Caco-2 (cell line): ENCODE measurements at regions not wholly inside any gene's neighbourhood (a gene's known extent, or its start where the extent isn't known, plus 50 kb on each side); places are given as distances from the start of the nearest gene placed in this dataset.

Experiments
- BruUV-seq: library from RNA; stranded (reverse); fragments of 400-500 nt; replicated peaks from 2 replicates; lab custom pipeline; 2021; lab: Mats Ljungman, UMichigan
- CTCF ChIA-PET: fragments of 300-600 bp; sonication (Branson Sonifier 250); formaldehyde crosslinking; loops from one replicate; lab custom pipeline; 2022; ENCODE audit warnings: antibody characterized with exemption; lab: Charles Lee
- POLR2A ChIA-PET: fragments of 300-600 bp; sonication (Branson Sonifier 250); formaldehyde crosslinking; loops from one replicate; lab custom pipeline; 2022; ENCODE audit warnings: antibody characterized with exemption; lab: Charles Lee
- DNase-seq, 2 experiments: peaks; one replicate each; pipeline versions ENCODE4 v3.0.0 to v3.0.0-alpha.2; 2020 to 2022
- H3K27me3 ChIP-seq: replicated peaks from 2 replicates; pipeline ENCODE4 v1.6.0; 2011; ENCODE audit warnings: low read length; ENCODE audit not compliant: control insufficient read depth, insufficient read depth
- H3K36me3 ChIP-seq: 2 replicates; pipeline ENCODE4 v1.5.1; 2011; ENCODE audit warnings: low read length; ENCODE audit not compliant: control insufficient read depth, insufficient read depth
- H3K4me1 ChIP-seq: fragments of 250-450 bp; sonication (Bioruptor Pico); 2 replicates; pipeline ENCODE4 v1.5.1; 2020; ENCODE audit warnings: mild to moderate bottlenecking
- H3K4me3 ChIP-seq: 2 replicates; pipeline ENCODE4 v1.5.1; 2011; ENCODE audit warnings: low read depth, mild to moderate bottlenecking, control low read depth, low read length
- H3K9me3 ChIP-seq: fragments of 250-450 bp; sonication (Bioruptor Pico); 2 replicates; pipeline ENCODE4 v1.5.1; 2020; ENCODE audit warnings: mild to moderate bottlenecking, moderate library complexity
- H3K27ac Mint-ChIP-seq: one replicate; pipeline ENCODE4 v1.8.0; 2022; ENCODE audit warnings: mixed read lengths; ENCODE audit not compliant: unreplicated experiment
- H3K27me3 Mint-ChIP-seq: one replicate; pipeline ENCODE4 v1.8.0; 2022; ENCODE audit warnings: mixed read lengths; ENCODE audit not compliant: insufficient read depth, unreplicated experiment
- H3K36me3 Mint-ChIP-seq: one replicate; pipeline ENCODE4 v1.8.0; 2022; ENCODE audit warnings: mild to moderate bottlenecking, mixed read lengths; ENCODE audit not compliant: insufficient read depth, unreplicated experiment
- H3K4me1 Mint-ChIP-seq: one replicate; pipeline ENCODE4 v1.8.0; 2022; ENCODE audit warnings: low read depth, mixed read lengths; ENCODE audit not compliant: unreplicated experiment
- H3K4me3 Mint-ChIP-seq: one replicate; pipeline ENCODE4 v1.8.0; 2022; ENCODE audit warnings: mild to moderate bottlenecking, moderate library complexity, mixed read lengths; ENCODE audit not compliant: unreplicated experiment
- H3K9me3 Mint-ChIP-seq: one replicate; pipeline ENCODE4 v1.8.0; 2022; ENCODE audit warnings: mixed read lengths; ENCODE audit not compliant: unreplicated experiment
- intact Hi-C: fragments of 100-400 bp; cut with micrococcal nuclease; formaldehyde crosslinking; loops from one replicate; pipeline ENCODE4 v1.10.0; 2022; ENCODE audit not compliant: unreplicated experiment
- TF ChIP-seq, protein P1 (sequence below), 2 experiments: fragments of 200-600 bp in 1 of 2; IDR thresholded peaks; 1 replicate in 1 of 2; 2 replicates in 1 of 2; pipeline versions ENCODE4 v1.5.1 to v1.8.0; 2011 to 2022; ENCODE audit warnings: antibody characterized with exemption in 1 of 2, control low read depth in 1 of 2, inconsistent platforms in 1 of 2, low read depth in 1 of 2, low read length in 1 of 2, mild to moderate bottlenecking in 1 of 2, moderate library complexity in 1 of 2; ENCODE audit not compliant: insufficient read depth in 1 of 2, severe bottlenecking in 1 of 2, unreplicated experiment in 1 of 2

DNA sequence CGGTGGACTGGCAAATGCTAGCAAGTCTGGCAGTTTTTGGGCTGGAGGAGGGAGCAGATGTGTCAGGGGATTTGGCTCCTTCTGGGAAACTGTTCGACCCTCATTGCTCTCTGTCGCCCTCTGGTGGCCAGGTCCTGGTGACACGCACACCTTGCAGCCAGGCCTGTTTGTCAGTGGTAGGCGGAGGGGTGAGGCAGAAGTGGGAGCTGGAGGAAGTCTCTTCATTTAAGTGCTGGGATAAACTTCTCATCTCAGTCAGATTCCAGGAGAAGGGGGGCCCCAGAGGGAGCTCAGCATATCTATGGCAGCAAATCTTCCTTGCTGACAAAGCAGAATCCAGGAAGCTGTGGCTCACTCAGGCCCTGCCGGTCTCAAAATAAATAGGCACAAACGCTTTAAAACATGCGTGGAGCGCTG lies 326.5 kb downstream of the ZSWIM6 start:
- peak; percentile 78 to 87 for DNase-seq
- Histone ChIP-seq H3K27me3 (no peaks in the 10 kb centered on the region), H3K4me3 (no peak overlapping the region), H3K9me3 (no peaks in the 10 kb centered on the region), H3K36me3 (no peaks in the 10 kb centered on the region), H3K4me1 (no peaks in the 10 kb centered on the region)
- Mint-ChIP-seq H3K27ac (no peak overlapping the region), H3K9me3 (no peaks in the 10 kb centered on the region), H3K4me1 (no peaks in the 10 kb centered on the region), H3K27me3 (peaks cover 16% of the 10 kb centered on the region), H3K36me3 (no peaks in the 10 kb centered on the region), H3K4me3 (no peak overlapping the region)
- TF ChIP-seq, protein P1, sequence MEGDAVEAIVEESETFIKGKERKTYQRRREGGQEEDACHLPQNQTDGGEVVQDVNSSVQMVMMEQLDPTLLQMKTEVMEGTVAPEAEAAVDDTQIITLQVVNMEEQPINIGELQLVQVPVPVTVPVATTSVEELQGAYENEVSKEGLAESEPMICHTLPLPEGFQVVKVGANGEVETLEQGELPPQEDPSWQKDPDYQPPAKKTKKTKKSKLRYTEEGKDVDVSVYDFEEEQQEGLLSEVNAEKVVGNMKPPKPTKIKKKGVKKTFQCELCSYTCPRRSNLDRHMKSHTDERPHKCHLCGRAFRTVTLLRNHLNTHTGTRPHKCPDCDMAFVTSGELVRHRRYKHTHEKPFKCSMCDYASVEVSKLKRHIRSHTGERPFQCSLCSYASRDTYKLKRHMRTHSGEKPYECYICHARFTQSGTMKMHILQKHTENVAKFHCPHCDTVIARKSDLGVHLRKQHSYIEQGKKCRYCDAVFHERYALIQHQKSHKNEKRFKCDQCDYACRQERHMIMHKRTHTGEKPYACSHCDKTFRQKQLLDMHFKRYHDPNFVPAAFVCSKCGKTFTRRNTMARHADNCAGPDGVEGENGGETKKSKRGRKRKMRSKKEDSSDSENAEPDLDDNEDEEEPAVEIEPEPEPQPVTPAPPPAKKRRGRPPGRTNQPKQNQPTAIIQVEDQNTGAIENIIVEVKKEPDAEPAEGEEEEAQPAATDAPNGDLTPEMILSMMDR (IDR thresholded peaks at IDR 0.05; ENCODE audit: insufficient read depth in 1 of 2, low read depth in 1 of 2, low read length in 1 of 2, severe bottlenecking in 1 of 2, unreplicated experiment in 1 of 2), result peak; percentile 96
- intact Hi-C loops, result loop anchor here (1.0 to 10.0 kb wide), 6 partner anchors 276 to 701 kb away; partner anchors contain the start of gene SMIM15
- ChIA-PET CTCF (interaction anchor here (1.0 to 1.5 kb wide), 2 partner anchors 21 to 327 kb away, joined by 3 to 4 read pairs; no protein-coding TSS in a partner anchor), POLR2A (no interaction called here)
- no TSS peak for BruUV-seq

DNA sequence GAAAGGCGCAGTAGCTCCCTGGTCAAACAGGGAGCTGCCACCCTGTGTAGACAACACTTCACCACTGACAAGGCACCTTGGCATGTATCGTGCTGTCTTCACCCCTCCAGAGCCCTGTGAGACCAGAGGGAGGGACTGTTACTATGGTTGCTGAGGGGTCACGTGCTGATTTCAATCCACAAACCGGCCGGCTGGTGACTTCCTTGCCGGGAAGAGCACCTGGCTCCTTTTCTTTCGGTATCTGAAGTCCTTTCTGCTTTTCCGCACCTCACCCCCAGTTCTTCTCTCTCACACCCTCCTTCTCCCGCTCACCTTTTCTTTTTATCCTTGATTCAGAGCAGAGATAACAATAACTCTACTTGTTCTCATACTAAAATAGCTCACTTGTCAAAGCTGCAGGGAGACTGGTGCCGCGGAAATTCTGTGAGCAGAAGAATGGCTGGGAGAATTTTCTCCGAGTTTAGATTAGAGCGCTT lies 327.2 kb downstream of the ZSWIM6 start:
- no peaks in the 10 kb centered on the region for H3K4me1 ChIP-seq
- H3K36me3 ChIP-seq, result no peaks in the 10 kb centered on the region
- no TSS peak for BruUV-seq
- Mint-ChIP-seq H3K9me3 (no peaks in the 10 kb centered on the region), H3K4me1 (no peaks in the 10 kb centered on the region), H3K36me3 (no peaks in the 10 kb centered on the region), H3K27me3 (peaks cover 16% of the 10 kb centered on the region), H3K4me3 (no peak overlapping the region), H3K27ac (no peak overlapping the region)
- ChIA-PET CTCF (interaction anchor here (0.6 to 1.5 kb wide), 3 partner anchors 20 to 328 kb away, joined by 3 to 4 read pairs (median 3); no protein-coding TSS in a partner anchor), POLR2A (no interaction called here)
- no peak for DNase-seq
- H3K27me3 ChIP-seq, result no peaks in the 10 kb centered on the region
- no peak overlapping the region for H3K4me3 ChIP-seq
- TF ChIP-seq, protein P1 (IDR thresholded peaks at IDR 0.05; ENCODE audit: insufficient read depth in 1 of 2, low read depth in 1 of 2, low read length in 1 of 2, severe bottlenecking in 1 of 2, unreplicated experiment in 1 of 2), result no peak
- intact Hi-C loops, result loop anchor here (2.0 to 10.0 kb wide), 3 partner anchors 384 to 702 kb away; partner anchors contain the start of gene SMIM15
- H3K9me3 ChIP-seq, result no peaks in the 10 kb centered on the region

DNA sequence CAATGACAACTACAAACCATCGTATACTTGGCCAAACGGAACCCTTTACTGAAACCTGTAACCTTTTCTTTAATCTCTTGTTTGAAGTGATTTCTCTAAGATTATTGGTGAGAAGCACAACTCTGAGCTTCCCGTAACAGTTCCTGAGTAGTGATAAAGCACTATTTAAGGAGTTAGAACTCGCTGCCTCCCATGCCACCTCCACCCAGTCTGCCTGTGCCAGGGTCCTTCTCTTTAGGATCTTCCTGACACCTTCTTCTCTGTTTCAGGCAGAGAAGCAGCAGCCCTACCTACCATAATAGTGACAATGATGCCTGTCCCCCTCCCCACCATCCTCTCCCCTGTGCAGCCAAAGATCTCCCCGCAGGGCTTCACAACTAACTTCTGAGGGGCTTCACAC lies 330.6 kb downstream of the ZSWIM6 start:
- BruUV-seq, result no TSS peak
- Histone ChIP-seq H3K27me3 (no peaks in the 10 kb centered on the region), H3K4me3 (no peak overlapping the region), H3K4me1 (no peaks in the 10 kb centered on the region), H3K9me3 (no peaks in the 10 kb centered on the region), H3K36me3 (no peaks in the 10 kb centered on the region)
- Mint-ChIP-seq H3K4me1 (no peaks in the 10 kb centered on the region), H3K4me3 (no peak overlapping the region), H3K27me3 (peaks cover 10% of the 10 kb centered on the region), H3K9me3 (no peaks in the 10 kb centered on the region), H3K27ac (no peak overlapping the region), H3K36me3 (no peaks in the 10 kb centered on the region)
- no peak for DNase-seq
- POLR2A ChIA-PET, result no interaction called here
- TF ChIP-seq, protein P1 (IDR thresholded peaks at IDR 0.05; ENCODE audit: insufficient read depth in 1 of 2, low read depth in 1 of 2, low read length in 1 of 2, severe bottlenecking in 1 of 2, unreplicated experiment in 1 of 2), result no peak
- CTCF ChIA-PET, result no interaction called here
- intact Hi-C loops, result no loop called here
